HepG2 (cell line): ENCODE measurements at regions not wholly inside any gene's neighbourhood (a gene's known extent, or its start where the extent isn't known, plus 50 kb on each side); places are given as distances from the start of the nearest gene placed in this dataset.

Source experiments
- ARNTL ChIP-seq: sonication (generic); formaldehyde crosslinking; IDR thresholded peaks from 2 replicates; pipeline ENCODE4 v1.4.0; 2020; ENCODE audit warnings: mild to moderate bottlenecking, missing genetic modification reagents
- CCDC6 ChIP-seq: sonication (generic); formaldehyde crosslinking; IDR thresholded peaks from 2 replicates; pipeline ENCODE4 v1.8.1; 2022; ENCODE audit warnings: mild to moderate bottlenecking, missing genetic modification reagents, moderate library complexity
- CREB1 ChIP-seq, 2 experiments: fragments of 450-650 bp in 1 of 2; IDR thresholded peaks; 2 replicates each; pipeline ENCODE4 v1.6.1; 2016 to 2017; ENCODE audit warnings: control low read depth in 1 of 2, mild to moderate bottlenecking in 1 of 2, missing compliant biosample characterization in 1 of 2, missing genetic modification characterization in 1 of 2
- KAT2B ChIP-seq: fragments of 150-350 bp; IDR thresholded peaks from 2 replicates; pipeline ENCODE4 v1.6.1; 2014; ENCODE audit warnings: low read depth, low read length, borderline replicate concordance
- MAFG ChIP-seq: sonication (generic); formaldehyde crosslinking; IDR thresholded peaks from 2 replicates; pipeline ENCODE4 v1.5.1; 2020; ENCODE audit warnings: mild to moderate bottlenecking, missing genetic modification reagents
- NFAT5 ChIP-seq: sonication (generic); formaldehyde crosslinking; IDR thresholded peaks from 2 replicates; pipeline ENCODE4 v1.4.0; 2020; ENCODE audit warnings: missing genetic modification reagents
- NONO ChIP-seq, 2 experiments: fragments of 450-650 bp in 1 of 2; sonication (generic) in 1 of 2; formaldehyde crosslinking in 1 of 2; IDR thresholded peaks in 1 of 2; conservative IDR thresholded peaks in 1 of 2; 2 replicates each; pipeline versions ENCODE4 v1.6.1 to v1.8.0; 2017 to 2022; ENCODE audit warnings: mild to moderate bottlenecking in 1 of 2, missing genetic modification reagents in 1 of 2, moderate library complexity in 1 of 2
- PHB2 ChIP-seq: fragments of 450-650 bp; IDR thresholded peaks from 2 replicates; pipeline ENCODE4 v1.6.1; 2018; ENCODE audit not compliant: partially characterized antibody
- PLSCR1 ChIP-seq: sonication (generic); formaldehyde crosslinking; IDR thresholded peaks from 2 replicates; pipeline ENCODE4 v1.5.0; 2020; ENCODE audit warnings: missing genetic modification reagents, mild to moderate bottlenecking, borderline replicate concordance
- PRPF4 ChIP-seq: fragments of 200-400 bp; formaldehyde crosslinking; IDR thresholded peaks from 2 replicates; pipeline ENCODE4 v1.6.1; 2016; ENCODE audit warnings: low read length, low read depth; ENCODE audit not compliant: poor library complexity, severe bottlenecking
- RCOR2 ChIP-seq: IDR thresholded peaks from 2 replicates; pipeline ENCODE4 v1.6.1; 2016; ENCODE audit warnings: missing biosample characterization, missing genetic modification reagents
- RELA ChIP-seq: sonication (generic); formaldehyde crosslinking; IDR thresholded peaks from 2 replicates; pipeline ENCODE4 v1.4.0; 2020; ENCODE audit warnings: missing genetic modification reagents
- RXRB ChIP-seq: IDR thresholded peaks from 2 replicates; pipeline ENCODE4 v1.6.1; 2016; ENCODE audit warnings: borderline replicate concordance, missing genetic modification reagents, missing compliant biosample characterization
- SOX5 ChIP-seq: IDR thresholded peaks from 2 replicates; pipeline ENCODE4 v1.6.1; 2016; ENCODE audit warnings: borderline replicate concordance
- TP53 ChIP-seq: sonication (generic); formaldehyde crosslinking; conservative IDR thresholded peaks from 2 replicates; pipeline ENCODE4 v1.4.0; 2020; ENCODE audit warnings: missing genetic modification reagents
- ZBTB20 ChIP-seq: sonication (generic); formaldehyde crosslinking; IDR thresholded peaks from 2 replicates; pipeline ENCODE4 v1.8.1; 2023; ENCODE audit warnings: missing genetic modification reagents, low read depth, mild to moderate bottlenecking, borderline replicate concordance
- ZFP36L1 ChIP-seq: sonication (generic); formaldehyde crosslinking; IDR thresholded peaks from 2 replicates; pipeline ENCODE4 v1.8.0; 2022; ENCODE audit warnings: mild to moderate bottlenecking, missing genetic modification reagents, moderate library complexity
- ZKSCAN8 ChIP-seq: IDR thresholded peaks from 2 replicates; pipeline ENCODE4 v1.6.1; 2016; ENCODE audit warnings: borderline replicate concordance, missing genetic modification reagents, missing compliant biosample characterization
- ZNF136 ChIP-seq: sonication (generic); formaldehyde crosslinking; IDR thresholded peaks from 2 replicates; pipeline ENCODE4 v1.8.1; 2022; ENCODE audit warnings: low read depth, mild to moderate bottlenecking, moderate library complexity, missing genetic modification reagents
- ZNF326 ChIP-seq: sonication (generic); formaldehyde crosslinking; IDR thresholded peaks from 2 replicates; pipeline ENCODE4 v1.4.0; 2020; ENCODE audit warnings: missing genetic modification reagents, borderline replicate concordance
- ZNF329 ChIP-seq: sonication (generic); formaldehyde crosslinking; IDR thresholded peaks from 2 replicates; pipeline ENCODE4 v1.9.0; 2021; ENCODE audit warnings: low read depth, mild to moderate bottlenecking, missing genetic modification reagents
- ZNF576 ChIP-seq: sonication (generic); formaldehyde crosslinking; IDR thresholded peaks from 2 replicates; pipeline ENCODE4 v1.4.0; 2020; ENCODE audit warnings: mild to moderate bottlenecking, missing genetic modification reagents
- ZNF605 ChIP-seq: sonication (generic); formaldehyde crosslinking; IDR thresholded peaks from 2 replicates; pipeline ENCODE4 v1.8.0; 2022; ENCODE audit warnings: mild to moderate bottlenecking, missing genetic modification reagents
- ZNF775 ChIP-seq: sonication (generic); formaldehyde crosslinking; IDR thresholded peaks from 2 replicates; pipeline ENCODE4 v1.4.0; 2020; ENCODE audit warnings: missing genetic modification reagents, mild to moderate bottlenecking, moderate library complexity, borderline replicate concordance
- ZNF891 ChIP-seq: sonication (generic); formaldehyde crosslinking; IDR thresholded peaks from 2 replicates; pipeline ENCODE4 v1.5.0; 2020; ENCODE audit warnings: mild to moderate bottlenecking, missing genetic modification reagents

GRCh38 chr5:92969781-92970237 is 611.2 kb downstream of the NR2F1-AS1 start (continued):
- no peak for TF ChIP-seq ZNF576 (CRISPR knock-in tag)
- TF ChIP-seq PHB2: no peak
- no peak for TF ChIP-seq ZNF326
- no peak for TF ChIP-seq KAT2B
- TF ChIP-seq ZFP36L1 (CRISPR knock-in tag): no peak
- no peak for TF ChIP-seq NFAT5 (CRISPR knock-in tag)
- TF ChIP-seq ZNF329 (CRISPR knock-in tag): no peak
- no peak for TF ChIP-seq ZNF605
- TF ChIP-seq MAFG (CRISPR knock-in tag): no peak
- TF ChIP-seq RXRB: peak; percentile 82
- TF ChIP-seq RCOR2: peak; percentile 83
- no peak for TF ChIP-seq ZNF891 (CRISPR knock-in tag)
- no peak for TF ChIP-seq NONO (IDR thresholded peaks at IDR 0.05)
- TF ChIP-seq NONO (CRISPR knock-in tag; conservative IDR thresholded peaks at IDR 0.05): peak; percentile 29; the same call in 1 of the 2 replicates
- no peak for TF ChIP-seq ZNF775 (CRISPR knock-in tag)
- TF ChIP-seq ARNTL (CRISPR knock-in tag): no peak
- no peak for TF ChIP-seq CCDC6 (CRISPR knock-in tag)
- no peak for TF ChIP-seq PLSCR1
- TF ChIP-seq ZBTB20 (CRISPR knock-in tag): no peak; the same call in 1 of the 2 replicates
- no peak for TF ChIP-seq ZKSCAN8
- no peak for TF ChIP-seq TP53 (CRISPR knock-in tag)
- TF ChIP-seq ZNF136 (CRISPR knock-in tag): no peak
- TF ChIP-seq CREB1 (IDR thresholded peaks at IDR 0.05): no peak
- no peak; the same call in 1 of the 2 replicates for TF ChIP-seq CREB1 (CRISPR knock-in tag; IDR thresholded peaks at IDR 0.05)
- no peak for TF ChIP-seq PRPF4
- peak; percentile 89 for TF ChIP-seq SOX5 (CRISPR knock-in tag)
- no peak for TF ChIP-seq RELA (CRISPR knock-in tag)
